Epithelial cell of proximal tubule (primary cell): ENCODE measurements at regions not wholly inside any gene's neighbourhood (a gene's known extent, or its start where the extent isn't known, plus 50 kb on each side); places are given as distances from the start of the nearest gene placed in this dataset.

Experiments used
- DNase-seq: peaks from one replicate; pipeline ENCODE4 v3.0.0-alpha.2; 2011; ENCODE audit warnings: low read depth
- H3K4me3 ChIP-seq: 2 replicates; pipeline ENCODE4 v1.5.1; 2011; ENCODE audit warnings: low read depth, mild to moderate bottlenecking, low read length
- CTCF ChIP-seq: conservative IDR thresholded peaks from 2 replicates; pipeline ENCODE4 v1.5.1; 2012; ENCODE audit warnings: low read depth, mild to moderate bottlenecking, low read length

- TF ChIP-seq CTCF: no peak
- H3K4me3 ChIP-seq: no peak overlapping the region
- no peak for DNase-seq
Measured at GRCh38 chr3:147655236-147655635, 246.1 kb downstream of the ZIC1 start.

GRCh38 chr3:147656023-147656422 lies 246.9 kb downstream of the ZIC1 start:
- H3K4me3 ChIP-seq: no peak overlapping the region
- no peak for DNase-seq
- TF ChIP-seq CTCF: no peak

- no peak overlapping the region for H3K4me3 ChIP-seq
- TF ChIP-seq CTCF: no peak
- DNase-seq: no peak
Measured at GRCh38 chr3:147661916-147662315, 252.8 kb downstream of the ZIC1 start.

- DNase-seq: no peak
- TF ChIP-seq CTCF: no peak
- H3K4me3 ChIP-seq: no peak overlapping the region
Measured at GRCh38 chr3:147662705-147663104, 253.5 kb downstream of the ZIC1 start.

GRCh38 chr3:147669077-147669476 lies 259.9 kb downstream of the ZIC1 start:
- TF ChIP-seq CTCF: no peak
- DNase-seq: no peak

GRCh38 chr3:147672035-147672434 lies 262.9 kb downstream of the ZIC1 start:
- no peak for TF ChIP-seq CTCF
- no peak for DNase-seq
- H3K4me3 ChIP-seq: no peak overlapping the region

More at GRCh38 chr3:147669077-147669476, 259.9 kb downstream of the ZIC1 start:
- H3K4me3 ChIP-seq: no peak overlapping the region

GRCh38 chr3:147672436-147672835 lies 263.3 kb downstream of the ZIC1 start:
- DNase-seq: no peak
- no peak for TF ChIP-seq CTCF
- no peak overlapping the region for H3K4me3 ChIP-seq
